T-helper 9 cell (primary cell): ENCODE measurements at regions not wholly inside any gene's neighbourhood (a gene's known extent, or its start where the extent isn't known, plus 50 kb on each side); places are given as distances from the start of the nearest gene placed in this dataset.

Source experiments
- DNase-seq: peaks from one replicate; pipeline ENCODE4 v3.0.0-alpha.2; 2020

DNA sequence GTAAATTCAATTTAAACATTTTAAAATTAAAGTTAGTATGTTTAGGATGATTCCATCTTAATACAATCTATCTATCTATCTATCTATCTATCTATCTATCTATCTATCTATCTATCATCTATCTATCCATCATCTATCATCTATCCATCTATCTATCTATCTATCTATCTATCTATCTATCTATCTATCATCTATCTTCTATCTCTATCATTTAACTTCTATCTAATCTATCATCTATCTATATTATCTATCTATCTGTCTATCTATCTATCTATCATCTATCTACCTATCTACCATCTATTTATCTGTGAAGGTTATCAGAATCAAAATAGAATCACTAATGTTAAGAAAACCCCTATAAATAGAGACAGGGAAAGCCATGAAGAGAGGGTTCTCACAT, 78.3 kb downstream of the RAMP3 start:
- DNase-seq = no peak

GRCh38 chr7:45236666-45237065, 79.1 kb downstream of the RAMP3 start:
- DNase-seq = no peak

- no peak for DNase-seq
Measured at GRCh38 chr7:45237788-45238461, 80.3 kb downstream of the RAMP3 start.

DNA sequence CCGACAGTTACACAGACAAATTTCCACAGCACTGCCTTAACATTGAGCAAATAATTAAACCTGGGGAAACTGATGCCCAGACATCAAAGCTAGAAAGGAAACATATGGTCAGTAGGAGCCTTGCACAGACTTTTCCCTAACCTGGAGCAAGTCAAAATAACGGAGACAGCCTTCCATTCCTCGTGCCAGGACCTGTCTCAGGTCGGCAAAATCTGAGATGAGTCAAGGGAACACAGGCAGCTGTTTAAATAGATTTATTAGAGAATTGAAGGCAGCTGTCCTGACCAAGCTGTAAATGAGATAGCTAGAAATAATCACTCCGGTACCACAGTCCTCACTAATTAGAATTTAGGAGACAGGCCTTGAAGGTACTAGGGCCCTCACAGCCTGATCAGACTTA, 81.2 kb downstream of the RAMP3 start:
- DNase-seq = no peak

- no peak for DNase-seq
Measured at GRCh38 chr7:45239486-45239885, 81.9 kb downstream of the RAMP3 start.

DNA sequence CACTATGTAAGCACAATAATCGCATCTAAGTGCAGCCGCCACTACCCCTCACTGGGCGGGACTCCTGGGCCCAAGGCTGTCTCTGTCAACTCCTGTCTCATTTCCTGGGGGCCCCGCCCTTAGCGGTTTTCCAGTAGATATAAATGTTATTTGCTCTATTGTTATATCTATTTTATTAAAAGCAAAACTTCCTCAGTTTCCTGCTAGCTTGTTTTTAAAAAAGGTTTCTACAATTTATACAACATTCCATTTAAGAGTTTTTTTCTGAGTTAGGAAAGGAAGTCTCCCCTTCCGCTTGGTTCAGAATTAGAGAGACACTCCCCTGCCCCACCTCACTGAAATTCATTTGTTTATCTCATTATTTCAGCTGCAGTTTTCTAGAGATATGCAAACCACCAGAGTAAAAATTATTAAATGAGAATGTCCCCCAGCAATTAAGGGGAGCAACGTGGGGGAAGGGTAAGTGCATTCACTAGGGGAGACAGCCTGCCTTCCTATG, 82.7 kb downstream of the RAMP3 start:
- DNase-seq = no peak

DNA sequence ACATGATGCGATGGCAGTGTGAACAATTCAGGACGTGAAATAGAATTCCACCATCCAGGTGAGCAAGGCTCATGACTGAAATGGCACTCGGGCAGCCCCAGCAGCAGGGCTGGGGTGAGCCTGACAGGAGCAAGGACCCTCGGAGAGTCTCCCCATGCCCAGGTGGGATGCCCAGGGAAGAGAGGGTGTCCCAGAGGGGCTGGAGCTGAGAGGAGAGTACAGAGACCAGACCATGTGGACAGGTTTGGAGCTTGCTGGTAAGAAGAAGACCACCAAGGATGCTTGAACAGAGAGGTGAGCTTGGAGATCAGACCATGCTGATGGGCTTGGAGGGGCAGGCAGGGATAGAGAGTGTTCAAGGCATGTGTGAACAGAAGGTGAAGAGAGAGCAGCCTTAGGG, 83.3 kb downstream of the RAMP3 start:
- DNase-seq = no peak

- no peak for DNase-seq
Measured at GRCh38 chr7:45241339-45242109, 83.9 kb downstream of the RAMP3 start.

GRCh38 chr7:45242261-45242660, 84.7 kb downstream of the RAMP3 start:
- DNase-seq = no peak

GRCh38 chr7:45242698-45243097, 85.1 kb downstream of the RAMP3 start:
- DNase-seq = no peak

DNA sequence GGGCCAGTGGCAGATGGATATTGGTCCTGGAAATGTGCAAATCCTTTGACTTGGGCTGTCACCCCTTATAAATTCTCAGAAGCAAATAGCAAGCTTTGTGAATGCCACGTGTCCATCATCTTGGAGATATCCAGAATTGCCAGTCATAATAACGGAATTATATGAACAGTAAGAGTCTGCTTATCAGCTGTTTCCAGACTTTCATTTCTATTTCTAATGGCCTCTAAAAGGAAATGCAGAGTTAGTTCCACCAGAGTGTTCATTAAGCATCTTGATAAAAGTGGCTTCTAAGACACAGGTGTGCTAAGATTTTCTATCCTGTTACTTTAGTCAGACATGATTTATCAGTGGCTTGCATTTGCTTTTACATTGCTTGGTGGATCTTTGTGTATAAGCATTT, 87.4 kb downstream of the RAMP3 start:
- DNase-seq = no peak

DNA sequence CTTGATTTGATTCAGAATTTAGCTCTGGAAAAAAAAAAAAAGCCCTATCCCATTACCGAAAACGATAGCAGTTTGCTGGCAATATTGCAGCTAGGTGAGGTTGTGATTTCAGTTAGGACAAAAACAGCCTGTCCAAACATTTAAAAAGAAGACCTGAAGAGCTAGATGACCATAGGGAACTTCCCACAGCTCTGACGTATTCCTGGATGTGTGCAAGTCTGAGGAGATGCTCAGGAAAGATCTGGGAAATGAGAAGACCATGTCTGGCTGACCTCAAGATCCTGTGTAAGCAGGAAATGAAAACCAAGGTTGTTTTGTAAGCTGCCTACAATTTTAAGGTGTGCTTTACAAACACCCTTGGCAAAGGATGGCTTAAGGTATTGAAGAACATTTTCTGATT, 88.7 kb downstream of the RAMP3 start:
- no peak for DNase-seq

DNA sequence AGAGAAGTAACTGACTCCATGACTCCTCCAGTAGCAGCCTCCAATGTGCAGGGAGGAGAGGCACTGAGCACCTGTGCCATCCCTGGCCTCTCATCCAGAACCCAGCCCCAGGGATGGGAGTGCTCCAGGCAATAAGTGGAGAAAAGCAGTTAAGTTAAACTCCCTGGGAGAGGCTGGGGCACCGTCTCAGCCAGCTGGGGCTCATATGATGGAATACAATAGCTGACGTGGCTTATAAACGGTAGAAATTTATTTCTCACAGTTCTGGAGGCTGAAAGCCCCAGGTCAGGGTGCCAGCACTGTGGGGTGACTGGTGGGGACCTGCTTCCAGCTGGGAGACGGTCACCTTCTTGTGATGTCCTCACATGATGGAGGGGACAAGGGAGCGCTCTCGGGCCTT, 94.7 kb downstream of the RAMP3 start:
- no peak for DNase-seq

- DNase-seq = no peak
Measured at GRCh38 chr7:45252857-45253256, 95.3 kb downstream of the RAMP3 start.

DNA sequence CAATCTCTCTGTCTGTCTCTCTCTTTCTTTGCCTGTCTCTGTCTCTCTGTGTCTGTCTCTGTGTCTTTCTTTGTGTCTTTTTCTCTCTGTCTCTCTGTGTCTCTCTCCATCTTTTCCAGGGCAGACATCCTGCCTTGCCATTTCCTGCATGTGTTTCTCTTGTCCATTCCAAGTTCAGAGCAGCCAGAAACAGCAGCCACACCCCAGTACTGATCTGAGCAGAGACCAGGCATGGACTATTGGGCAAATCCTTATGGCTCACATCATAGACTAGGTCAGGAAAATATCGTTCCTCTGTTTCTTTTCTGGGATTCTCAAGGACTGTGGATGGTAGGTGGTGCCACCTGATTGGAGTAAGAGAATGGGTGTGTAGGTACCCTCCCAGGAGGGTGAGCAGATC, 95.8 kb downstream of the RAMP3 start:
- no peak for DNase-seq

DNA sequence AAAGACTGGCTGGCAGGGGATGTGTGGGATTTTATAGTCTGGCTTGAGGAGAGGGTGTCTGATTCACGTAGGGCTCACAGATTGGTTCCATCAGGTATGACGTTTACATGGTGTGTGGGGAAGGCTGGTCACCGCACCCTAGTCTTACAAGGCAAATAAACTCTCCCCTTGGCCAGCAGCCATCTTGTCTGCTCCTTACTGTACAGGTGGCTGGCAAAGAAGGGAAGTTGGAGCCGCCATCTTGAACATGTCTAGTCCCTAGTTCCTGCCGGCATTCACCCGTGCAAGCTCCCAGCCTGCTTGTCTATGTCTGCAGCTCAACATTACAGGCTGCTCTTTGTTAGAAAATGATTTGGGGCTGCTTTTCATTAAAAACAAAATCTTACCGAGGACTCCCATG, 97.6 kb downstream of the RAMP3 start:
- DNase-seq = no peak

GRCh38 chr7:45256309-45256708, 98.7 kb downstream of the RAMP3 start:
- no peak for DNase-seq

- DNase-seq = no peak
Measured at GRCh38 chr7:45256775-45257174, 99.2 kb downstream of the RAMP3 start.

GRCh38 chr7:45257284-45257683, 99.7 kb downstream of the RAMP3 start:
- DNase-seq = no peak

GRCh38 chr7:45258533-45259226, 101.1 kb downstream of the RAMP3 start:
- no peak for DNase-seq

DNA sequence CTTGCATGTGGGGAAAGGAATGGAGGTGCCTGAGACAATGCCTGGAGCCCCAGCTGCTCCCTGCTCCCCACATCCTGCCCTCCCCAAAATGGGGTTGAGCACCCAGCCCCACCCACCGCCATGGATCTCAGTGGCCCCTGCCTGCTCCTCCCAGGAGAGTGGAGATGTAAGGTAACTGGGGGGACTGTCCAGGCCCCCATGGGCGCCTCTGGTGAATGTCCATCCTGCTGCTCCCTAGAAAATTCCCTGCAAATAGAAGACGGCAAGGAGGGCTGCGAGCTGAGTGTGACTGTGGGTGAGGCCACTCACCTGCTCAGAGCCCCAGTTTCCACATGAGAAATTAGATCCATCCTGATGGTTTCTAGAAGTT, 101.6 kb downstream of the RAMP3 start:
- no peak for DNase-seq

GRCh38 chr7:45259966-45260646, 102.5 kb downstream of the RAMP3 start:
- peak; percentile 65 for DNase-seq

- DNase-seq = no peak
Measured at GRCh38 chr7:45267262-45267661, 109.7 kb downstream of the RAMP3 start.
